ENCODE measurements at regions not wholly inside any gene's neighbourhood (a gene's known extent, or its start where the extent isn't known, plus 50 kb on each side); places are given as distances from the start of the nearest gene placed in this dataset.

DNA sequence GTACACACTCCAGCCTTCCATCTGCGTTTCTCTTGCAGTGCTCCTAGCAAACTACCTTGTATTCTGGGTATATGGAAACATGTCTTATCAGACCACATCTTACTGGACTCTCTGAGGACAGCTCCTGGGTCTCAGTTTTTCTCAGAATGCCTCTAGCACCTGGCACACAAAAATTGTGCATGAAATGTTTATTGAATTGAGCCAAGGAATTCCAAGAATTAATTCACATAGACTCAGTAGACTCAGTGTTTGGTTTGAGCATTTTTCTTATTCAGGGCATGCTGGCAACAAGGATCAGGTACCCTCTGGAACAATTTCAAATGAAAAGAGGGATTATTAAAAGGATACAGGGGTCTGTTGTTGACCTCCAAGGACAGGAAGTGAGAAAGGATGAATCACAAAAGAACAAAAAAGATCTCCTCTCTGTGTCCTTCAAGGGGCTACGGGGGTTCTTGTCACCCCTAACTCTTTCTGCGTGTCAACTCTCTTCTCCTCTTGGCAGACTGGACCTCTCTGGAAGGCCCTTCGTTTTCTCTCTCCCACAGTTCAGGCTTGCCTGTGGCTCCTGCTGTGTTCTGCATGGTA lies 270.0 kb upstream of the HES1 start:
- Histone ChIP-seq H3K9me3 (ENCODE audit: control insufficient read depth, low read length) (no peaks in the 10 kb centered on the region), H3K4me1 (ENCODE audit: control insufficient read depth, insufficient read depth, low read length, poor library complexity, severe bottlenecking) (peaks cover 50% of the 10 kb centered on the region), H3K27ac (ENCODE audit: low read depth, low read length, severe bottlenecking) (no peak overlapping the region), H3K36me3 (ENCODE audit: control insufficient read depth, insufficient read depth, low read length) (no peaks in the 10 kb centered on the region), H3K4me3 (ENCODE audit: extremely low read depth, insufficient read depth, low read length, poor library complexity, severe bottlenecking) (no peak overlapping the region)
- 44 to 63% methylated on average over 2 to 4 of the region's 4 CpGs for WGBS, 2 experiments (ENCODE audit: insufficient coverage in 2 of 2)

DNA sequence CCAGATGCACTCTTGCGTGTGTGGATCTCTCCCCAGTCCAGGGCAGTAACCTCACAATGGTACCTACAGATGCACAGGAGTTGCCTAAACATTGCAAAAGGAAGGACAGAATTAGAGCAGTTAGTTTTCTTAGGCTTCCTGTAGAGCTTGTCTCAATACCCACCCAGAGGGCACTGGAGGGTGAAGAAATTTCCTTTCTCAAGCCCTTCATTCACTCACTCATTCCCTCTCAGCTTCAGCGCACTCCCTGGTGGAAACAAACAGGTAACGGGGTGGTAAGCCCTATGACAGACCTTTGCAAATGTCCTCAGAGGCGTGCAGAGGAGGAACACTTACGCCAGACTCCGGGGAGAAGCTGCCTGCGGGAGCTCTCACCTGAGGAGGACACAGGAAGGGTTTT lies 267.4 kb upstream of the HES1 start:
- Histone ChIP-seq H3K4me3 (ENCODE audit: extremely low read depth, insufficient read depth, low read length, poor library complexity, severe bottlenecking) (no peak overlapping the region), H3K9me3 (ENCODE audit: control insufficient read depth, low read length) (no peaks in the 10 kb centered on the region), H3K27ac (ENCODE audit: low read depth, low read length, severe bottlenecking) (no peak overlapping the region), H3K4me1 (ENCODE audit: control insufficient read depth, insufficient read depth, low read length, poor library complexity, severe bottlenecking) (peaks cover 56% of the 10 kb centered on the region), H3K36me3 (ENCODE audit: control insufficient read depth, insufficient read depth, low read length) (no peaks in the 10 kb centered on the region)
- 84 to 96% methylated on average over 6 to 7 of the region's 7 CpGs for WGBS, 2 experiments (ENCODE audit: insufficient coverage in 2 of 2)

DNA sequence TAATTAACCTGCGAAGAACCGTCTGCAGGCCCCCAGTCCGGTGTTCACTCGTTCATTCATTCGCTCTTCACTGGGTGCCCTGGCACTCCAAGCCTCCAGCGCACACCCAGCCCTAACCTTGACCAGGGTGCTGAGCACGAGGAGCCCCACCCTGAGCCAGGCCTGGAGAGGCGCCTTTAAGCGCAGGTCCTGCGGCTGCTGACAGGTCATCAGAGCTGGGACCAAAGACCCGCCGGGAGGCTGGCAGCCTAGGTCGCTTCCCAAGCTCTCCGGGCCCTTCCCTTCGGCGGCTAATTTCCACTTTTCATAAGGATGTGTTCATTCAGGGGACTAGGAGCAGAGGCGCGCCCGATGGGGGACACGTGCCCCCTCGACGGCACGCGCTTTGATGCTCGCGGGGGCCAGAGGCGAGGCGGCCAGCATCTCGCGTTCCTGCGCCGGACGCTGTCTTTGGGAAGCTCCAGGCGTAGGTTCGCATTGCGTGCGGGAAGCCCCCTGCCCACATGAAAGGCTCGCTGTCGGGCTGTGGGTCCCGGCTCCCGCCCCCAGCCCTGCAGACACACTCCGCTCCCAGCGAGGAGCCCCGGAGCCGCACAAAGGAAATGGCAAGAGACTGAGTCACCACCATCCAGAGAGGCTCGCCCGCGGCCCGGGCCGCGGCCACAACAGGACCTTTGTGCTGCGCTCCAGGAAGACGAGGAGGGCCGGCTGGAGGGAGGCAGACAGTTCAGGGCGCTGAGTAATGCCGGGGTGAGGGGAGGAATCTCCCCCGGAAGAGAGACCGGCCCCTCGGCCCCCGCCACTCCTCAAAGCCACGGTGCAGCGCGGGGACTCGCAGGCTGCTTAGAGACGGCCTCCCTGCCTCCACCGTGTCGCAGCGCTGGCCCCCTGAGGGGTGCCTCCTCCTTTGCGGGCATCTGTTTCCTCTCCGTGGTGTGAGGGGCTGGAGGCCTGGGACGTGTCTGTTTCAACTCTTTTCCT lies 266.4 kb upstream of the HES1 start:
- H3K27ac ChIP-seq (ENCODE audit: low read depth, low read length, severe bottlenecking): peak overlapping the region; percentile 93
- H3K9me3 ChIP-seq (ENCODE audit: control insufficient read depth, low read length): no peaks in the 10 kb centered on the region
- H3K4me1 ChIP-seq (ENCODE audit: control insufficient read depth, insufficient read depth, low read length, poor library complexity, severe bottlenecking): peaks cover 57% of the 10 kb centered on the region
- no peaks in the 10 kb centered on the region for H3K36me3 ChIP-seq (ENCODE audit: control insufficient read depth, insufficient read depth, low read length)
- no peak overlapping the region for H3K4me3 ChIP-seq (ENCODE audit: extremely low read depth, insufficient read depth, low read length, poor library complexity, severe bottlenecking)
- WGBS, 2 experiments (ENCODE audit: insufficient coverage in 2 of 2): 29 to 35% methylated on average over 45 to 66 of the region's 71 CpGs

DNA sequence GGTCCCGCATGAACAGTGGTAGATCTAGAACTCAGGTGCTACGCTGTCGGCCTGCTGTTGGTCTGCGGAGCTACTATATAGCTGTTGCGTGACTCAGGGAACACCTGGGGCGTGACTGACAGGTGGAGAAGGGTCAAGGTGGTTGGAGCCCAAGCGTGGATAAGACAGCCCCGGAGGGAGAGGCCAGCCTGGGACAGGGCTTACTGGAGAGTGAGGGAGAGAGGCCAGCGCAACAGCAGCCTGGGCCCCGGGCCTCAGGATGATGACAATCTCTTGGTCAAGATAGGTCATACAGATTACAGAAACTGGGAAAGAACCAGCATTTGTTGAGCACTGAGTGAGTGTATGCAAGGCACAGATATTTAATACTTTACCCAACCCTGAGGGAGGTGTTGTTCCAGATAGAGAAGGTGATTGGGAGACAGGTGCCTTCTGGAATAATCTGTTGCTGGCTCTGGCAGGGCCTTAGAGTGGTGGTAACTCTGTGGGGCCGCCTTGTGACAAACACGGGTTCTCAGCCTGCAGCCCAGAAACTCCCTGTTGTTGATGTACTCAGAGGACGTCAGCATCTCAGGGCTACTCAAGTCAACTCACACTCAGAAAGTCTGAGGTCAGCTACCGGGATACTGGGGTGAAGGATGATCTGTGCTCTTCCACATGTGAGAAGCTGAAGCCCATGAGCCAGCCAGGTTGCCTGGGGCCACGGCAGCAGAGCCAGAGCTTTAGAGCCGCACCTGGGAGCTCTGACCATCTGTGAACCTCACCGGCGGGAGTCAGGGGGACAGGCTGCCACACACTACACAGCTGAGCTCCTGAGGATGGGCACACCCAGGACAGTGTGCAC lies 265.4 kb upstream of the HES1 start:
- Histone ChIP-seq H3K36me3 (ENCODE audit: control insufficient read depth, insufficient read depth, low read length) (no peaks in the 10 kb centered on the region), H3K9me3 (ENCODE audit: control insufficient read depth, low read length) (no peaks in the 10 kb centered on the region), H3K4me1 (ENCODE audit: control insufficient read depth, insufficient read depth, low read length, poor library complexity, severe bottlenecking) (peaks cover 54% of the 10 kb centered on the region), H3K4me3 (ENCODE audit: extremely low read depth, insufficient read depth, low read length, poor library complexity, severe bottlenecking) (no peak overlapping the region), H3K27ac (ENCODE audit: low read depth, low read length, severe bottlenecking) (peak overlapping the region; percentile 93)
- 80 to 81% methylated on average over 16 to 18 of the region's 18 CpGs for WGBS, 2 experiments (ENCODE audit: insufficient coverage in 2 of 2)

DNA sequence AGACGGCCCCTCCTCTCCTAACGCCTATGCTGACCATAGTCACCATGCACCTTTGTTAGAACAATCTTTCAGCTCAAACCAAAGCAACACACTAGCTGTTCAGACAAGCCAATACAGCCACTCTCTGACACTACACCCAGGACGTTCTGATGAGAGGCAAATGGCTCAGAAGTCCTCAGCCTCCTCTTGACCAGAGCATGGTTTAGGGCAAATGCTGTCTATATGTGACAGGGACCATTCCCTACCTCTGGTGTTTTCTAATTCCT lies 264.8 kb upstream of the HES1 start:
- no peak overlapping the region for H3K27ac ChIP-seq (ENCODE audit: low read depth, low read length, severe bottlenecking)

DNA sequence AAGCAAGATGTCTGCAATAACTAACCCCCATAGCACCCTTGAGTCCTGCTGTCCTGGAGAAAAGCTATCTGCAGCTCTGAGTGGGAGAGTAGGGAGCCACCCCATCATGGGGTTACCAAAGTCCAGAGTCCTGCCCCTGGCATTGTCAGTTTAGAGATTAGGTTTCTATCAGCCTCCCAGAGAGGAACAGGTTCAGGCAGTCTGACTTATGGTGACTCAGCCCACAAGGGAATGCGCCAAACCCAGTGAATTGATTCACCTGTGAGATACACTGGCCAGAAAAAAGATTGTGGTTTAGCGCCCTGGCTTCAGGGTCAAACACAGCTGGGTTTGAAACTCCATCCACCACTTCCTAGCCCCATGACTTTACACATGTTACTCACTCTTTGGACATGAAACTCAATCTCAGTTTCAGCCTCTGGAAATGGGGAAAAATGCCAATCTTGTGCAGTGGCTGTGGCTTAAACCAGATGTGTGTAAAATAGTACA lies 263.6 kb upstream of the HES1 start:
- Histone ChIP-seq H3K4me3 (ENCODE audit: extremely low read depth, insufficient read depth, low read length, poor library complexity, severe bottlenecking) (no peak overlapping the region), H3K4me1 (ENCODE audit: control insufficient read depth, insufficient read depth, low read length, poor library complexity, severe bottlenecking) (peaks cover 42% of the 10 kb centered on the region), H3K9me3 (ENCODE audit: control insufficient read depth, low read length) (no peaks in the 10 kb centered on the region), H3K27ac (ENCODE audit: low read depth, low read length, severe bottlenecking) (no peak overlapping the region), H3K36me3 (ENCODE audit: control insufficient read depth, insufficient read depth, low read length) (no peaks in the 10 kb centered on the region)
- 76 to 94% methylated on average over 2 of the region's 2 CpGs for WGBS, 2 experiments (ENCODE audit: insufficient coverage in 2 of 2)

More for the DNA sequence above, 264.8 kb upstream of the HES1 start:
- Histone ChIP-seq H3K4me3 (ENCODE audit: extremely low read depth, insufficient read depth, low read length, poor library complexity, severe bottlenecking) (no peak overlapping the region), H3K9me3 (ENCODE audit: control insufficient read depth, low read length) (no peaks in the 10 kb centered on the region), H3K4me1 (ENCODE audit: control insufficient read depth, insufficient read depth, low read length, poor library complexity, severe bottlenecking) (peaks cover 48% of the 10 kb centered on the region), H3K36me3 (ENCODE audit: control insufficient read depth, insufficient read depth, low read length) (no peaks in the 10 kb centered on the region)
- 72 to 73% methylated on average over 2 to 3 of the region's 3 CpGs for WGBS, 2 experiments (ENCODE audit: insufficient coverage in 2 of 2)

DNA sequence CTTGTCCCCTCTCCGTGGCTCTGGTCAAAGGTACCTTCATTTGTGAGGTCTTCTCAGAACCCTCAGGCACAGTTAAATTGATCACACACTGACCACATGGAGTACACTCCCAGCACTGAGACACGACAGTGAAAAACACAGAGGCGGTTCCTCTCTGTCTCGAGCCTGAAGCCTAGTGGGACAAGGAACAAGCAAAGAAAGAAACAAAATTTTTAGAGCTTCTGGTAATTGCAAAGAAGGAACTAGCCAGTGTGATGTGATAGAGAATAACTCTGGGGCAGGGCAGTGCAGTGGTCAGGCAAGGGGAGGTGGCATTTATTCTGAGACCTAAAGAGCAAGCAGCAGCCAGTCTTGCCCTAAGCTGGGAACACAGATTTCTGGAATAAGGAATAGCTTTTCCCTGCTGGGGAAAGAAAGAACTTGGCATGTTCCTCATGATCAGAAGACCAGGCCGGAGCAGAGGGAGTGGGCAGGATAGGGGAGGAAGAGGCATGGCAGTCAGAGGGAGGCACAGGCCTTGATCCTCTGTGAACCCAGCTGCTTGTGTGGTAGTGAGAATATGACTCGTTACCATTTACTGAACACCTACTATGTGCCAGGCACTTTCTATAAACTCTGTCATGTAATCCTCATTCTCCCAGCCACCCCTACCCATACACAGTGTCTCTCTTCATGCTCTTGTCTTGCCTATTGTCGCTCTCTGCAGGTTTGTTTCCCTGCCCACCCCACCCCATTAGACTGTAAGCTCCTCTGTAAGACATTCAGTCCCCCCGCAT lies 262.3 kb upstream of the HES1 start:
- Histone ChIP-seq H3K36me3 (ENCODE audit: control insufficient read depth, insufficient read depth, low read length) (no peaks in the 10 kb centered on the region), H3K27ac (ENCODE audit: low read depth, low read length, severe bottlenecking) (no peak overlapping the region), H3K4me3 (ENCODE audit: extremely low read depth, insufficient read depth, low read length, poor library complexity, severe bottlenecking) (no peak overlapping the region), H3K4me1 (ENCODE audit: control insufficient read depth, insufficient read depth, low read length, poor library complexity, severe bottlenecking) (peaks cover 34% of the 10 kb centered on the region), H3K9me3 (ENCODE audit: control insufficient read depth, low read length) (no peaks in the 10 kb centered on the region)
- WGBS, 2 experiments (ENCODE audit: insufficient coverage in 2 of 2): 88 to 94% methylated on average over 6 to 7 of the region's 8 CpGs

DNA sequence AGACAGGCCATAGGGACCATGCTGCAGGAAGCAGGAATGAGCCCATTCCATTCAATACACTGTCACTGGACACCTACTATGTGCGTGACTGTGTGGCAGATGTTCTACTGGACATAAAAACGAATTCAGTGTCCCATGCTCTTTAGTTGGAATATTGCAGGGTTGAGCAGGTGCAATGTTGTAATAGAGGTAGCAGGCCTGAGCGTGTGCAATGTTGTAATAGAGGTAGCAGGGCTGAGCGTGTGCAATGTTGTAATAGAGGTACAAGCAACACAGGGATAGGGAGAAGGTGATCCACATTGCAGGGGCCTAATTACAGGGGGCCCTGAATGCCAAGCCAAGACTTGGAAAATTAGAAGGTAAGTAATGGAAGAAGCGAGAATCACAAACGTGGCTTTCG lies 261.4 kb upstream of the HES1 start:
- Histone ChIP-seq H3K27ac (ENCODE audit: low read depth, low read length, severe bottlenecking) (no peak overlapping the region), H3K4me1 (ENCODE audit: control insufficient read depth, insufficient read depth, low read length, poor library complexity, severe bottlenecking) (peaks cover 28% of the 10 kb centered on the region), H3K9me3 (ENCODE audit: control insufficient read depth, low read length) (no peaks in the 10 kb centered on the region), H3K36me3 (ENCODE audit: control insufficient read depth, insufficient read depth, low read length) (no peaks in the 10 kb centered on the region), H3K4me3 (ENCODE audit: extremely low read depth, insufficient read depth, low read length, poor library complexity, severe bottlenecking) (no peak overlapping the region)
- 81 to 88% methylated on average over 7 of the region's 7 CpGs for WGBS, 2 experiments (ENCODE audit: insufficient coverage in 2 of 2)

DNA sequence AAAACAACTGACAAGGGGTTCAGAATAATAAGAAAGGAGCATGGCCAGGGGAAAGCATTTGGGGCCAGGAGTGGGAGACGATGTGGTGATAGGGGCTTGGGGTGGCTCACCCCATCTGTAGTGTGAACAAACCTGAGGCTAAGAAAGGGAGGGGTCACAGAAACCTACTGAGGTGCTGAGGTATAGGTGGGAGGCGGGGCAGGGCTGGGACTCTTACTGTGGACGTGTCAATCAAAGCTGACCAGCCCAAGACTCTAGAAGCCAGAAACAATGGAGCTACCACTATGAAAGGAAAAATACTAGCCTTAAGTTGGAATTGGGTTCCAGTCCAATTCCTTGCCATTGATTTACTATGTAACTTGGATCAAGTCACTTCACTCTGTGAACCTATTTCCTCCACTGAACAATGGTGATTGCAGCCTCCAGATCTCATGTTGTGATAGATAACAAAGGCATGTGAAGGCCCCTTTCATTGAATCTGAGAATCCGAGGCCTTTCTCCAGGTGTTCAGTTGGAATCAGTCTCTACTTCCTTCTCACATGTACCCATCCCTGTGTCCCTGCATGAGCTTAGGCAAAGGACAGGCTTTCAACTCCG lies 260.9 kb upstream of the HES1 start:
- Histone ChIP-seq H3K9me3 (ENCODE audit: control insufficient read depth, low read length) (no peaks in the 10 kb centered on the region), H3K27ac (ENCODE audit: low read depth, low read length, severe bottlenecking) (no peak overlapping the region), H3K4me3 (ENCODE audit: extremely low read depth, insufficient read depth, low read length, poor library complexity, severe bottlenecking) (no peak overlapping the region), H3K4me1 (ENCODE audit: control insufficient read depth, insufficient read depth, low read length, poor library complexity, severe bottlenecking) (peaks cover 26% of the 10 kb centered on the region), H3K36me3 (ENCODE audit: control insufficient read depth, insufficient read depth, low read length) (no peaks in the 10 kb centered on the region)
- WGBS, 2 experiments (ENCODE audit: insufficient coverage in 2 of 2): 88 to 98% methylated on average over 2 to 4 of the region's 5 CpGs

Measured in mesodermal cell (in vitro differentiated cells).